ENCODE measurements at regions not wholly inside any gene's neighbourhood (a gene's known extent, or its start where the extent isn't known, plus 50 kb on each side); places are given as distances from the start of the nearest gene placed in this dataset.

GRCh38 chr2:150282771-150283371 lies 204.6 kb downstream of the RND3 start:
- TF ChIP-seq, protein P1, sequence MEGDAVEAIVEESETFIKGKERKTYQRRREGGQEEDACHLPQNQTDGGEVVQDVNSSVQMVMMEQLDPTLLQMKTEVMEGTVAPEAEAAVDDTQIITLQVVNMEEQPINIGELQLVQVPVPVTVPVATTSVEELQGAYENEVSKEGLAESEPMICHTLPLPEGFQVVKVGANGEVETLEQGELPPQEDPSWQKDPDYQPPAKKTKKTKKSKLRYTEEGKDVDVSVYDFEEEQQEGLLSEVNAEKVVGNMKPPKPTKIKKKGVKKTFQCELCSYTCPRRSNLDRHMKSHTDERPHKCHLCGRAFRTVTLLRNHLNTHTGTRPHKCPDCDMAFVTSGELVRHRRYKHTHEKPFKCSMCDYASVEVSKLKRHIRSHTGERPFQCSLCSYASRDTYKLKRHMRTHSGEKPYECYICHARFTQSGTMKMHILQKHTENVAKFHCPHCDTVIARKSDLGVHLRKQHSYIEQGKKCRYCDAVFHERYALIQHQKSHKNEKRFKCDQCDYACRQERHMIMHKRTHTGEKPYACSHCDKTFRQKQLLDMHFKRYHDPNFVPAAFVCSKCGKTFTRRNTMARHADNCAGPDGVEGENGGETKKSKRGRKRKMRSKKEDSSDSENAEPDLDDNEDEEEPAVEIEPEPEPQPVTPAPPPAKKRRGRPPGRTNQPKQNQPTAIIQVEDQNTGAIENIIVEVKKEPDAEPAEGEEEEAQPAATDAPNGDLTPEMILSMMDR (IDR thresholded peaks at IDR 0.05; ENCODE audit: low read depth, low read length, missing control alignments): no peak
- in situ Hi-C loops (cut with HindIII; ENCODE audit: low sequenced_read_pairs): no loop called here
- H3K4me3 ChIP-seq (ENCODE audit: low read depth, low read length): no peak overlapping the region
- DNase-seq (ENCODE audit: low read depth): no peak

DNA sequence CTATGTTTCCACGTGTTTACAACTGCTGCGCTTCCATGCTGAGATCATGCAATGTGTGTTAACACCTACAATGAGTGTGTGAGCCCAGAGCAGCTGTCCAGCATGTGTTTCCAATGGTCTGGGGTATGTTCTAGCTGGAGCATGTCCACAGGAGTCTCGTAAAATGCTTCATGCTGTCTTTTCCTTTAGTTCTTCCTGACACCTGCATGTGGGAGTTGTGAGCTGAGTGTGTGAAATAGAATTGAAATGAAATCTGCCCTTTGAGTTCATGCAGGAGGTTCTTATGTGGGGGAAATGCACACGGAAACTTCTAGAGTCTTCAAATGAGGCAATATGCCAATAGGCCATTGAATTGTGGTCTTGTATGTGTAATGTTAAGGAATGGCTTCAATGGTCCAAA lies 205.1 kb downstream of the RND3 start:
- TF ChIP-seq, protein P1 (IDR thresholded peaks at IDR 0.05; ENCODE audit: low read depth, low read length, missing control alignments): no peak
- in situ Hi-C loops (cut with HindIII; ENCODE audit: low sequenced_read_pairs): no loop called here
- H3K4me3 ChIP-seq (ENCODE audit: low read depth, low read length): no peak overlapping the region
- no peak for DNase-seq (ENCODE audit: low read depth)

GRCh38 chr2:150280231-150280630 lies 207.2 kb downstream of the RND3 start:
- no peak for DNase-seq (ENCODE audit: low read depth)
- in situ Hi-C loops (cut with HindIII; ENCODE audit: low sequenced_read_pairs): no loop called here
- TF ChIP-seq, protein P1 (IDR thresholded peaks at IDR 0.05; ENCODE audit: low read depth, low read length, missing control alignments): no peak
- H3K4me3 ChIP-seq (ENCODE audit: low read depth, low read length): no peak overlapping the region

GRCh38 chr2:150279686-150280085 lies 207.8 kb downstream of the RND3 start:
- DNase-seq (ENCODE audit: low read depth): no peak
- in situ Hi-C loops (cut with HindIII; ENCODE audit: low sequenced_read_pairs): no loop called here
- H3K4me3 ChIP-seq (ENCODE audit: low read depth, low read length): no peak overlapping the region
- TF ChIP-seq, protein P1 (IDR thresholded peaks at IDR 0.05; ENCODE audit: low read depth, low read length, missing control alignments): no peak

- in situ Hi-C loops (cut with HindIII; ENCODE audit: low sequenced_read_pairs): no loop called here
- DNase-seq (ENCODE audit: low read depth): no peak
- TF ChIP-seq, protein P1 (IDR thresholded peaks at IDR 0.05; ENCODE audit: low read depth, low read length, missing control alignments): no peak
- no peak overlapping the region for H3K4me3 ChIP-seq (ENCODE audit: low read depth, low read length)
Measured at GRCh38 chr2:150276737-150277136, 210.7 kb downstream of the RND3 start.

DNA sequence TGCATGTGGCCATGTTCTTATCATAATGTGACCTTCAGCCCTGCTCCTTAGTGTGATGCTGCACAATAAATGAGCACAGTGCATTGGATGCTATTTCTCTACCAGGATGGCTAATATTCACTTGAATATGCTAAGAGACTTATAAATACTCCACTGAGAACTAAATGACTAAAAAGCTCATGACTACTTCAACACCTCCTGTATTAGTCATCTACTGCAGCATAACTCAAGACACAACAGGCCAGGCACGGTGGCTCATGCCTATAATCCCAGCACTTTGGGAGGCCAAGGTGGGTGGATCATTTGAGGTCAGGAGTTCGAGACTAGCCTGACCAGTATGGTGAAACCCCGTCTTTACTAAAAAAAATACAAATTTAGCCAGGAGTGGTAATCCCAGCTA lies 213.4 kb downstream of the RND3 start:
- no peak overlapping the region for H3K4me3 ChIP-seq (ENCODE audit: low read depth, low read length)
- in situ Hi-C loops (cut with HindIII; ENCODE audit: low sequenced_read_pairs): no loop called here
- TF ChIP-seq, protein P1 (IDR thresholded peaks at IDR 0.05; ENCODE audit: low read depth, low read length, missing control alignments): no peak
- no peak for DNase-seq (ENCODE audit: low read depth)

All from astrocyte of the cerebellum (primary cell).